ENCODE measurements at regions not wholly inside any gene's neighbourhood (a gene's known extent, or its start where the extent isn't known, plus 50 kb on each side); places are given as distances from the start of the nearest gene placed in this dataset.

DNA sequence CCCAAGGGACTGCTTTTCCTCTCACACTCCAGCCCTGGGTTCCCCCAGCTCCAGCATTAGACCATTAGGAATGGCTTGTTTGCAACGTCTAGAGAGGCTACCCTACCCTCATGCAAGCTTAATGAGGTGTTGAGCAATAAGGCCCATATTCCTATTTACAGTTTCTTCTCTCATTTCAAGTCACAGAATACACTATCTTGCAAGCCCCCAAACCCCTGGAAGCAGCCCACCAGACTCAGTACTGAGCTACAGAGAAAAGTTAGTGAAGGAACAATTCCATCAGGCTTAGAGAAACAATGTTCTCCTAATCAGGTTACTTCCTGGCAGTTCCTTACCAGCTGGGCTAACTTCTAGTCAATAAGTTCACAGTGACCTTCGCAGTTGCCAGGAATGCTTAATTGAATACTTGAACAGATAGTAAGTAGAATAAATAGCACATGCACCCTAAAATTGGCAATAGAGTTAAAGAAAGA lies 606.5 kb upstream of the NOX3 start:
- H3K27me3 ChIP-seq: no peaks in the 10 kb centered on the region
- H4K20me1 ChIP-seq (ENCODE audit: low read depth): no peaks in the 10 kb centered on the region
- no peaks in the 10 kb centered on the region for H3K36me3 Mint-ChIP-seq
- no peaks in the 10 kb centered on the region for H3K4me1 Mint-ChIP-seq
- H3K27me3 Mint-ChIP-seq (ENCODE audit: insufficient read depth, low read depth): peaks cover 2% of the 10 kb centered on the region
- no peaks in the 10 kb centered on the region for H3K9me3 ChIP-seq (ENCODE audit: low read depth)
- H3K27ac ChIP-seq: no peak overlapping the region
- DNase-seq (ENCODE audit: low spot score): no peak
- peaks cover 9% of the 10 kb centered on the region for H3K4me1 ChIP-seq
- TF ChIP-seq EZH2phosphoT487 (IDR thresholded peaks at IDR 0.05) (no peak), EZH2 (IDR thresholded peaks at IDR 0.05) (no peak)
- TF ChIP-seq, protein P1, sequence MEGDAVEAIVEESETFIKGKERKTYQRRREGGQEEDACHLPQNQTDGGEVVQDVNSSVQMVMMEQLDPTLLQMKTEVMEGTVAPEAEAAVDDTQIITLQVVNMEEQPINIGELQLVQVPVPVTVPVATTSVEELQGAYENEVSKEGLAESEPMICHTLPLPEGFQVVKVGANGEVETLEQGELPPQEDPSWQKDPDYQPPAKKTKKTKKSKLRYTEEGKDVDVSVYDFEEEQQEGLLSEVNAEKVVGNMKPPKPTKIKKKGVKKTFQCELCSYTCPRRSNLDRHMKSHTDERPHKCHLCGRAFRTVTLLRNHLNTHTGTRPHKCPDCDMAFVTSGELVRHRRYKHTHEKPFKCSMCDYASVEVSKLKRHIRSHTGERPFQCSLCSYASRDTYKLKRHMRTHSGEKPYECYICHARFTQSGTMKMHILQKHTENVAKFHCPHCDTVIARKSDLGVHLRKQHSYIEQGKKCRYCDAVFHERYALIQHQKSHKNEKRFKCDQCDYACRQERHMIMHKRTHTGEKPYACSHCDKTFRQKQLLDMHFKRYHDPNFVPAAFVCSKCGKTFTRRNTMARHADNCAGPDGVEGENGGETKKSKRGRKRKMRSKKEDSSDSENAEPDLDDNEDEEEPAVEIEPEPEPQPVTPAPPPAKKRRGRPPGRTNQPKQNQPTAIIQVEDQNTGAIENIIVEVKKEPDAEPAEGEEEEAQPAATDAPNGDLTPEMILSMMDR (IDR thresholded peaks at IDR 0.05): no peak
- no peaks in the 10 kb centered on the region for H3K36me3 ChIP-seq
- no peaks in the 10 kb centered on the region for H3F3A ChIP-seq (ENCODE audit: low read depth)
- no peak overlapping the region for H3K4me2 ChIP-seq
- no peaks in the 10 kb centered on the region for H3K79me2 ChIP-seq (ENCODE audit: low read depth)
- no peak overlapping the region for H3K9ac ChIP-seq
- H3K9me3 Mint-ChIP-seq: no peaks in the 10 kb centered on the region
- no peak overlapping the region for H3K4me3 Mint-ChIP-seq
- no peak overlapping the region for H2AFZ ChIP-seq (replicated peaks)
- no peak overlapping the region for H3K27ac Mint-ChIP-seq
- no peak overlapping the region for H3K4me3 ChIP-seq

GRCh38 chr6:156061465-156061864 lies 605.8 kb upstream of the NOX3 start:
- TF ChIP-seq EZH2phosphoT487 (IDR thresholded peaks at IDR 0.05) (no peak), EZH2 (IDR thresholded peaks at IDR 0.05) (no peak)
- TF ChIP-seq, protein P1 (IDR thresholded peaks at IDR 0.05): no peak
- Histone ChIP-seq H4K20me1 (ENCODE audit: low read depth) (no peaks in the 10 kb centered on the region), H2AFZ (replicated peaks) (no peak overlapping the region), H3K9me3 (ENCODE audit: low read depth) (no peaks in the 10 kb centered on the region), H3K27ac (no peak overlapping the region), H3F3A (ENCODE audit: low read depth) (no peaks in the 10 kb centered on the region), H3K79me2 (ENCODE audit: low read depth) (no peaks in the 10 kb centered on the region), H3K27me3 (no peaks in the 10 kb centered on the region), H3K36me3 (no peaks in the 10 kb centered on the region), H3K4me3 (no peak overlapping the region), H3K4me2 (no peak overlapping the region), H3K4me1 (peaks cover 9% of the 10 kb centered on the region), H3K9ac (no peak overlapping the region)
- Mint-ChIP-seq H3K9me3 (no peaks in the 10 kb centered on the region), H3K36me3 (no peaks in the 10 kb centered on the region), H3K27ac (no peak overlapping the region), H3K4me3 (no peak overlapping the region), H3K4me1 (no peaks in the 10 kb centered on the region), H3K27me3 (ENCODE audit: insufficient read depth, low read depth) (peaks cover 2% of the 10 kb centered on the region)
- no peak for DNase-seq (ENCODE audit: low spot score)

- Mint-ChIP-seq H3K27ac (no peak overlapping the region), H3K4me3 (no peak overlapping the region), H3K9me3 (no peaks in the 10 kb centered on the region), H3K36me3 (no peaks in the 10 kb centered on the region), H3K27me3 (ENCODE audit: insufficient read depth, low read depth) (peaks cover 2% of the 10 kb centered on the region), H3K4me1 (no peaks in the 10 kb centered on the region)
- no peaks in the 10 kb centered on the region for H3K36me3 ChIP-seq
- TF ChIP-seq, protein P1 (IDR thresholded peaks at IDR 0.05): no peak
- TF ChIP-seq EZH2phosphoT487 (IDR thresholded peaks at IDR 0.05): no peak
- no peak for TF ChIP-seq EZH2 (IDR thresholded peaks at IDR 0.05)
- no peak for DNase-seq (ENCODE audit: low spot score)
- H2AFZ ChIP-seq (replicated peaks): no peak overlapping the region
- peaks cover 5% of the 10 kb centered on the region for H3K9me3 ChIP-seq (ENCODE audit: low read depth)
- H3K4me2 ChIP-seq: no peak overlapping the region
- H3K4me1 ChIP-seq: peaks cover 9% of the 10 kb centered on the region
- H3F3A ChIP-seq (ENCODE audit: low read depth): no peaks in the 10 kb centered on the region
- no peak overlapping the region for H3K4me3 ChIP-seq
- H3K27me3 ChIP-seq: no peaks in the 10 kb centered on the region
- H3K79me2 ChIP-seq (ENCODE audit: low read depth): no peaks in the 10 kb centered on the region
- H3K27ac ChIP-seq: no peak overlapping the region
- H3K9ac ChIP-seq: no peak overlapping the region
- no peaks in the 10 kb centered on the region for H4K20me1 ChIP-seq (ENCODE audit: low read depth)
Measured at GRCh38 chr6:156060013-156060412, 604.4 kb upstream of the NOX3 start.

Data from neural progenitor cell (in vitro differentiated cells).